NCI-H2081 (cell line): ENCODE measurements at regions not wholly inside any gene's neighbourhood (a gene's known extent, or its start where the extent isn't known, plus 50 kb on each side); places are given as distances from the start of the nearest gene placed in this dataset.

Experiments
- DNase-seq, 2 experiments: peaks; one replicate each; lab custom pipeline; 2025; lab: John Stamatoyannopoulos, UW

GRCh38 chr2:52857722-52858121 is 909.9 kb upstream of the CHAC2 start:
- no peak for DNase-seq

- no peak for DNase-seq
Measured at GRCh38 chr2:52852006-52852405, 915.6 kb upstream of the CHAC2 start.

GRCh38 chr2:52844701-52845423 is 922.7 kb upstream of the CHAC2 start:
- no peak for DNase-seq

GRCh38 chr2:52835909-52836308 is 931.7 kb upstream of the CHAC2 start:
- no peak for DNase-seq

GRCh38 chr2:52831216-52831615 is 936.4 kb upstream of the CHAC2 start:
- no peak for DNase-seq

- DNase-seq = no peak
Measured at GRCh38 chr2:52828112-52828511, 939.5 kb upstream of the CHAC2 start.

- no peak for DNase-seq
Measured at GRCh38 chr2:52821631-52822030, 946.0 kb upstream of the CHAC2 start.

- no peak for DNase-seq
Measured at GRCh38 chr2:52818958-52819357, 948.6 kb upstream of the CHAC2 start.

GRCh38 chr2:52810460-52810859 is 957.1 kb upstream of the CHAC2 start:
- peak in 1 of 2 experiments; percentile 28 for DNase-seq

- no peak for DNase-seq
Measured at GRCh38 chr2:52805901-52806410, 961.6 kb upstream of the CHAC2 start.

GRCh38 chr2:52794581-52794980 is 973.0 kb upstream of the CHAC2 start:
- DNase-seq = no peak

- DNase-seq = no peak
Measured at GRCh38 chr2:52779446-52779845, 988.2 kb upstream of the CHAC2 start.

GRCh38 chr2:52776571-52776970 is 991.0 kb upstream of the CHAC2 start:
- no peak for DNase-seq

GRCh38 chr2:52775674-52776073 is 991.9 kb upstream of the CHAC2 start:
- no peak for DNase-seq

GRCh38 chr2:52765735-52766134 is 1001.9 kb upstream of the CHAC2 start:
- DNase-seq = no peak

- no peak for DNase-seq
Measured at GRCh38 chr2:52749764-52750163, 1017.8 kb upstream of the CHAC2 start.

GRCh38 chr2:52745144-52745543 is 1022.5 kb upstream of the CHAC2 start:
- DNase-seq = no peak

GRCh38 chr2:52732849-52733395 is 1034.7 kb upstream of the CHAC2 start:
- no peak for DNase-seq

- no peak for DNase-seq
Measured at GRCh38 chr2:52724585-52724984, 1043.0 kb upstream of the CHAC2 start.

GRCh38 chr2:52717836-52718235 is 1049.8 kb upstream of the CHAC2 start:
- no peak for DNase-seq

- no peak for DNase-seq
Measured at GRCh38 chr2:52710810-52711618, 1056.6 kb upstream of the CHAC2 start.

GRCh38 chr2:52704251-52704650 is 1063.4 kb upstream of the CHAC2 start:
- DNase-seq = no peak

- DNase-seq = no peak
Measured at GRCh38 chr2:52703004-52703403, 1064.6 kb upstream of the CHAC2 start.
